ENCODE measurements at regions not wholly inside any gene's neighbourhood (a gene's known extent, or its start where the extent isn't known, plus 50 kb on each side); places are given as distances from the start of the nearest gene placed in this dataset.

DNA sequence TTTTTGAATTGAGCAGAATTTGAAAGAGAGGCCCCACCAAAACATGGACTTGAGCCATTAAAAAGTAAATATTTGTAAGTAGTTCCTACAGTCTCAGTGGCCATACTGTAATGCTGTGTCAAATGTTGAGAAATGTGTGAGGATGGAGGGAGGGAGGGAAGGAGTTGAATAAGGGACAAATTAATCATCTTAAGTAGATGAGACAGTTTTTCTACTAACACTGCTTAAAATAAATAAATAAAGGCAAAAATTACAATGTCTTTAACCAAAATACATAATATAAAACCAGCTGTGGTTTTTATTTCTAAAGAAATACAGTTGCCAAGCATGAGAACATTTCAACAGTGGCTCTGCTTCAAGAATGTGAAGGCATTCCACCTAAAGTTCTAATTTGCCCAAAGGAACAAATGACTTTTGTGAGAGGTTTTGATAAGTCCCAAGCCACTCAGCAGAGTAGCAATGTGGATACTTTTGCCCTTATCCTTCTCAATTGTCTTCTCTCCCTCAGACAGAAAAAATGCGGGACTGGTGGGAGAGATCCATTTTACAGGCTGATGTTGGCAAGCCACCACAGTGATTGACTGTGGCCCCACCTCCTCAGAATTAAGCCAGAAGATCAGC lies 427.0 kb upstream of the RARB start:
- Histone ChIP-seq H3K4me1 (ENCODE audit: insufficient read depth, low read length, poor library complexity, severe bottlenecking) (no peaks in the 10 kb centered on the region), H3K27ac (ENCODE audit: low read depth, low read length, poor library complexity, severe bottlenecking) (no peak overlapping the region), H3K9me3 (ENCODE audit: low read length) (no peaks in the 10 kb centered on the region), H4K20me1 (ENCODE audit: insufficient read depth, low read length) (no peaks in the 10 kb centered on the region), H3K4me3 (ENCODE audit: low read depth, low read length, poor library complexity, severe bottlenecking) (no peak overlapping the region), H3K79me2 (ENCODE audit: insufficient read depth, low read depth, low read length) (no peaks in the 10 kb centered on the region), H3K9me2 (ENCODE audit: insufficient read depth, low read length) (no peaks in the 10 kb centered on the region), H2AFZ (ENCODE audit: low read length) (no peak overlapping the region), H3K4me2 (ENCODE audit: low read length) (no peak overlapping the region), H3K36me3 (ENCODE audit: insufficient read depth, low read length) (no peaks in the 10 kb centered on the region)
- TF ChIP-seq EZH2phosphoT487 (IDR thresholded peaks at IDR 0.05; ENCODE audit: borderline replicate concordance, low read depth, low read length) = no peak
- TF ChIP-seq, protein P1, sequence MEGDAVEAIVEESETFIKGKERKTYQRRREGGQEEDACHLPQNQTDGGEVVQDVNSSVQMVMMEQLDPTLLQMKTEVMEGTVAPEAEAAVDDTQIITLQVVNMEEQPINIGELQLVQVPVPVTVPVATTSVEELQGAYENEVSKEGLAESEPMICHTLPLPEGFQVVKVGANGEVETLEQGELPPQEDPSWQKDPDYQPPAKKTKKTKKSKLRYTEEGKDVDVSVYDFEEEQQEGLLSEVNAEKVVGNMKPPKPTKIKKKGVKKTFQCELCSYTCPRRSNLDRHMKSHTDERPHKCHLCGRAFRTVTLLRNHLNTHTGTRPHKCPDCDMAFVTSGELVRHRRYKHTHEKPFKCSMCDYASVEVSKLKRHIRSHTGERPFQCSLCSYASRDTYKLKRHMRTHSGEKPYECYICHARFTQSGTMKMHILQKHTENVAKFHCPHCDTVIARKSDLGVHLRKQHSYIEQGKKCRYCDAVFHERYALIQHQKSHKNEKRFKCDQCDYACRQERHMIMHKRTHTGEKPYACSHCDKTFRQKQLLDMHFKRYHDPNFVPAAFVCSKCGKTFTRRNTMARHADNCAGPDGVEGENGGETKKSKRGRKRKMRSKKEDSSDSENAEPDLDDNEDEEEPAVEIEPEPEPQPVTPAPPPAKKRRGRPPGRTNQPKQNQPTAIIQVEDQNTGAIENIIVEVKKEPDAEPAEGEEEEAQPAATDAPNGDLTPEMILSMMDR (conservative IDR thresholded peaks at IDR 0.05; ENCODE audit: low read length) = no peak
- intact Hi-C loops (cut with micrococcal nuclease; ENCODE audit: unreplicated experiment) = no loop called here
- BruUV-seq (replicated peaks) = no TSS peak
- ChIA-PET POLR2A (no interaction called here), CTCF (ENCODE audit: unreplicated experiment) (no interaction called here)
- DNase-seq (ENCODE audit: low spot score) = no peak

DNA sequence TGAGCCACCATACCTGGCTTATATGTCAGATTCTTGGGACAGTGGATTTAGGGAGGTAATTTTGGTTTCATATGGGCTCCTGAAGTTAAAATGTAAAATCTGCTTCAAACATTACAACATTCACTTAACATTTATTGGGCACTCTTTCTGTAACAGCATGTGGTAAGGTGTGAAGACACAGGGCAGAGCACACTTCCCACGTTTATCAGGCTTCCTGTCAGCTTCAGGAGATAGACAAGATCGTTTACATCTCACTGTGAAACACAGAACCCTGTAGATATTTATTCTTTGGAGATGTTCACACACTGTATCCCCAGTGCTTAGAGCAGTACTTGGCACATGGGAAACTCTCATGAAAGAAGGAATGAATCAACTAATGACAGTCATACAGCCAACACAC lies 426.0 kb upstream of the RARB start:
- Histone ChIP-seq H3K27ac (ENCODE audit: low read depth, low read length, poor library complexity, severe bottlenecking) (no peak overlapping the region), H3K36me3 (ENCODE audit: insufficient read depth, low read length) (no peaks in the 10 kb centered on the region), H3K9me2 (ENCODE audit: insufficient read depth, low read length) (no peaks in the 10 kb centered on the region), H2AFZ (ENCODE audit: low read length) (no peak overlapping the region), H3K4me2 (ENCODE audit: low read length) (no peak overlapping the region), H3K4me3 (ENCODE audit: low read depth, low read length, poor library complexity, severe bottlenecking) (no peak overlapping the region), H3K79me2 (ENCODE audit: insufficient read depth, low read depth, low read length) (no peaks in the 10 kb centered on the region), H4K20me1 (ENCODE audit: insufficient read depth, low read length) (no peaks in the 10 kb centered on the region), H3K4me1 (ENCODE audit: insufficient read depth, low read length, poor library complexity, severe bottlenecking) (no peaks in the 10 kb centered on the region), H3K9me3 (ENCODE audit: low read length) (no peaks in the 10 kb centered on the region)
- POLR2A ChIA-PET = no interaction called here
- BruUV-seq (replicated peaks) = no TSS peak
- TF ChIP-seq, protein P1 (conservative IDR thresholded peaks at IDR 0.05; ENCODE audit: low read length) = no peak
- no peak for TF ChIP-seq EZH2phosphoT487 (IDR thresholded peaks at IDR 0.05; ENCODE audit: borderline replicate concordance, low read depth, low read length)
- CTCF ChIA-PET (ENCODE audit: unreplicated experiment) = no interaction called here
- intact Hi-C loops (cut with micrococcal nuclease; ENCODE audit: unreplicated experiment) = no loop called here
- no peak for DNase-seq (ENCODE audit: low spot score)

DNA sequence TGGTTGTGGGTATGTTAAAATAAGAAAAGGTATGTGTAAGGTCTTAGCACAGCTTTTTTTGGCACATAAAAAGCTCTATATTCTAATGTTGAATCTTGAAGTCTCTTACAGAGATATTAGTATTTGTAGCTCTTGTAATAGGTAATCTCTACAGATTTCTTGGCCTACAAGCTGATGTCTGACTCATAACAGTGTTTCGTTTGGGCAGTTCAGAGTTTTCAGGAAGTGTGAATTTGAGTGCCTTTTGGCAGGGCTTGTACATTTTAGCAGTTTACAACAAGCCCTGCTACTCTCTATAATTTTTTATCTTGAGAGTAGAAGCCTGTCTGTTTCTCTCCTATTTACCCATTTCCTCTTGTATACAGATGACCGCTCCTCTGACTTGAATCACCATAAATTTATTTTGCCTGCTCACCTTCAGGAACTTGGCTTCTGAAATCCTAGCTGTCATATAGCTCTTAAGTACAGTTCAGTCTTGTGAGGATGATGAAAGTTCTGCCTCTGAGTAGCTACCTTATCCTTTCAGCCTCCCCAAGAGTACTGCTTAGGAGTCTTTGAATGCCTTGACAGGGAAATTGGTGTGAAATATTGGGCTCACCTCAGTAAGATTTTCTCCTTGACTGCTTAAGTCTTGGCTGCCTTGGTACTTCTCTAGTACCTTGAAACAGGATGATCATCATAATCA lies 419.9 kb upstream of the RARB start:
- DNase-seq (ENCODE audit: low spot score) = no peak
- no TSS peak for BruUV-seq (replicated peaks)
- H3K9me3 ChIP-seq (ENCODE audit: low read length) = no peaks in the 10 kb centered on the region
- no peak overlapping the region for H3K4me2 ChIP-seq (ENCODE audit: low read length)
- no peak overlapping the region for H2AFZ ChIP-seq (ENCODE audit: low read length)
- H3K4me3 ChIP-seq (ENCODE audit: low read depth, low read length, poor library complexity, severe bottlenecking) = no peak overlapping the region
- H3K4me1 ChIP-seq (ENCODE audit: insufficient read depth, low read length, poor library complexity, severe bottlenecking) = no peaks in the 10 kb centered on the region
- H3K36me3 ChIP-seq (ENCODE audit: insufficient read depth, low read length) = no peaks in the 10 kb centered on the region
- TF ChIP-seq EZH2phosphoT487 (IDR thresholded peaks at IDR 0.05; ENCODE audit: borderline replicate concordance, low read depth, low read length) = no peak
- TF ChIP-seq, protein P1 (conservative IDR thresholded peaks at IDR 0.05; ENCODE audit: low read length) = no peak
- H3K9me2 ChIP-seq (ENCODE audit: insufficient read depth, low read length) = no peaks in the 10 kb centered on the region
- H3K79me2 ChIP-seq (ENCODE audit: insufficient read depth, low read depth, low read length) = no peaks in the 10 kb centered on the region
- H4K20me1 ChIP-seq (ENCODE audit: insufficient read depth, low read length) = no peaks in the 10 kb centered on the region
- ChIA-PET CTCF (ENCODE audit: unreplicated experiment) (no interaction called here), POLR2A (no interaction called here)
- intact Hi-C loops (cut with micrococcal nuclease; ENCODE audit: unreplicated experiment) = no loop called here
- H3K27ac ChIP-seq (ENCODE audit: low read depth, low read length, poor library complexity, severe bottlenecking) = no peak overlapping the region

Measured in OCI-LY7 (cell line).